Liver (tissue), 8 donors: ENCODE measurements at regions not wholly inside any gene's neighbourhood (a gene's known extent, or its start where the extent isn't known, plus 50 kb on each side); places are given as distances from the start of the nearest gene placed in this dataset.
"Not testable (repeated sequence)": the region's sequence is repeated elsewhere in the genome, so short reads cannot be mapped to it uniquely, and the experiment has no call there.

Source experiments
- DNase-seq: peaks from one replicate; pipeline ENCODE4 v3.0.0-alpha.2; 2017; ENCODE audit warnings: low spot score
- H3K27ac ChIP-seq, 2 donors: one replicate each; pipeline ENCODE4 v1.7.0; 2013; ENCODE audit warnings: inconsistent platforms in 2 of 2, low read length in 2 of 2, control low read depth in 1 of 2, low read depth in 1 of 2, mild to moderate bottlenecking in 1 of 2
- H3K27me3 ChIP-seq, 4 donors: one replicate each; pipeline versions ENCODE4 v1.6.1 to v1.7.0; 2013; ENCODE audit warnings: low read length in 3 of 4, inconsistent platforms in 1 of 4, mild to moderate bottlenecking in 1 of 4, moderate library complexity in 1 of 4; ENCODE audit not compliant: control insufficient read depth in 4 of 4, insufficient read depth in 4 of 4
- H3K36me3 ChIP-seq, 4 donors: one replicate each; pipeline versions ENCODE4 v1.6.1 to v1.7.0; 2013; ENCODE audit warnings: low read length in 3 of 4, mild to moderate bottlenecking in 3 of 4, low read depth in 1 of 4, moderate library complexity in 1 of 4; ENCODE audit not compliant: control insufficient read depth in 4 of 4, insufficient read depth in 3 of 4
- H3K4me1 ChIP-seq, 4 donors: one replicate each; pipeline versions ENCODE4 v1.6.1 to v1.7.0; 2013; ENCODE audit warnings: low read length in 3 of 4, mild to moderate bottlenecking in 3 of 4, moderate library complexity in 1 of 4; ENCODE audit not compliant: control insufficient read depth in 4 of 4, insufficient read depth in 4 of 4
- H3K4me3 ChIP-seq, 3 donors: one replicate each; pipeline versions ENCODE4 v1.6.1 to v1.7.0; 2013; ENCODE audit warnings: low read length in 3 of 3, control low read depth in 1 of 3, low read depth in 1 of 3, mild to moderate bottlenecking in 1 of 3
- H3K9ac ChIP-seq, 2 donors: one replicate each; pipeline ENCODE4 v1.7.0; 2013; ENCODE audit warnings: low read length in 2 of 2, mild to moderate bottlenecking in 2 of 2, moderate library complexity in 2 of 2, control low read depth in 1 of 2, low read depth in 1 of 2
- H3K9me3 ChIP-seq, 4 donors: one replicate each; pipeline versions ENCODE4 v1.6.1 to v1.7.0; 2013; ENCODE audit warnings: low read length in 3 of 4; ENCODE audit not compliant: control insufficient read depth in 4 of 4
- ATF3 ChIP-seq: IDR thresholded peaks from 2 replicates; pipeline ENCODE4 v1.6.1; 2016; ENCODE audit warnings: antibody characterized with exemption
- CTCF ChIP-seq: fragments of 150-350 bp; IDR thresholded peaks from 2 replicates; pipeline ENCODE4 v1.5.1; 2017; ENCODE audit warnings: improper control_type of control experiment, low read depth, low read length; ENCODE audit not compliant: missing input control
- EGR1 ChIP-seq, 2 donors: IDR thresholded peaks; 2 replicates each; pipeline ENCODE4 v1.6.1; 2016 to 2018; ENCODE audit warnings: antibody characterized with exemption in 2 of 2, low read depth in 2 of 2
- FOXA1 ChIP-seq: IDR thresholded peaks from 2 replicates; pipeline ENCODE4 v1.6.1; 2016; ENCODE audit warnings: antibody characterized with exemption
- FOXA2 ChIP-seq: IDR thresholded peaks from 2 replicates; pipeline ENCODE4 v1.6.1; 2016; ENCODE audit warnings: antibody characterized with exemption
- GABPA ChIP-seq, 2 donors: IDR thresholded peaks in 1 of 2; conservative IDR thresholded peaks in 1 of 2; 2 replicates each; pipeline ENCODE4 v1.6.1; 2016; ENCODE audit warnings: antibody characterized with exemption in 2 of 2, mild to moderate bottlenecking in 1 of 2, moderate library complexity in 1 of 2
- HNF4A ChIP-seq, 2 donors: conservative IDR thresholded peaks; 2 replicates each; pipeline ENCODE4 v1.6.1; 2016; ENCODE audit warnings: antibody characterized with exemption in 2 of 2, mild to moderate bottlenecking in 2 of 2
- HNF4G ChIP-seq: IDR thresholded peaks from 2 replicates; pipeline ENCODE4 v1.6.1; 2016; ENCODE audit warnings: antibody characterized with exemption
- JUND ChIP-seq, 2 donors: IDR thresholded peaks; 2 replicates each; pipeline ENCODE4 v1.6.1; 2016; ENCODE audit warnings: antibody characterized with exemption in 2 of 2
- NR2F2 ChIP-seq: IDR thresholded peaks from 2 replicates; pipeline ENCODE4 v1.6.1; 2016; ENCODE audit warnings: antibody characterized with exemption
- RAD21 ChIP-seq, 2 donors: IDR thresholded peaks; 2 replicates each; pipeline ENCODE4 v1.6.1; 2016; ENCODE audit warnings: antibody characterized with exemption in 2 of 2, mild to moderate bottlenecking in 2 of 2
- REST ChIP-seq: IDR thresholded peaks from 2 replicates; pipeline ENCODE4 v1.6.1; 2016; ENCODE audit warnings: antibody characterized with exemption, mild to moderate bottlenecking
- RXRA ChIP-seq, 2 donors: IDR thresholded peaks; 2 replicates each; pipeline ENCODE4 v1.6.1; 2017 to 2018; ENCODE audit warnings: antibody characterized with exemption in 2 of 2, mild to moderate bottlenecking in 1 of 2
- SP1 ChIP-seq: IDR thresholded peaks from 2 replicates; pipeline ENCODE4 v1.6.1; 2018; ENCODE audit warnings: antibody characterized with exemption, mild to moderate bottlenecking
- YY1 ChIP-seq: IDR thresholded peaks from 2 replicates; pipeline ENCODE4 v1.6.1; 2016; ENCODE audit warnings: antibody characterized with exemption, mild to moderate bottlenecking
- WGBS: extraction: QIAGEN DNeasy Blood & Tissue Kit; methylation state at CpG from one replicate; pipeline ENCODE4 v1.1.7; 2013; 5-methylcytosine and 5-hydroxymethylcytosine counted together
- donor health status: healthy.
- donor health status: healthy.
- donor health status: healthy.
- donor health status: healthy.
- donor health status: healthy.

- TF ChIP-seq CTCF (no peak), SP1 (no peak), HNF4A (conservative IDR thresholded peaks at IDR 0.05) (no peak), ATF3 (no peak), NR2F2 (no peak), RAD21 (IDR thresholded peaks at IDR 0.05) (no peak), JUND (IDR thresholded peaks at IDR 0.05) (no peak)
Measured at GRCh38 chrY:13881096-13881495, 105.2 kb downstream of the VCY start (continued).

GRCh38 chrY:13882829-13883228 lies 103.4 kb downstream of the VCY start:
- no peaks in the 10 kb centered on the region for H3K36me3 ChIP-seq
- WGBS: 45% methylated on average over 5 of the region's 5 CpGs
- no peaks in the 10 kb centered on the region for H3K9me3 ChIP-seq
- H3K4me3 ChIP-seq: no peak overlapping the region
- H3K27ac ChIP-seq: no peak overlapping the region
- no peak overlapping the region for H3K9ac ChIP-seq
- H3K4me1 ChIP-seq: no peaks in the 10 kb centered on the region
- DNase-seq: no peak
- no peaks in the 10 kb centered on the region for H3K27me3 ChIP-seq
- TF ChIP-seq CTCF (no peak), RXRA (IDR thresholded peaks at IDR 0.05) (no peak), SP1 (no peak), FOXA1 (no peak), GABPA (IDR thresholded peaks at IDR 0.05 in 1 of 2, conservative IDR thresholded peaks at IDR 0.05 in 1 of 2) (no peak), NR2F2 (no peak), HNF4A (conservative IDR thresholded peaks at IDR 0.05) (no peak), YY1 (no peak), ATF3 (no peak), REST (no peak), EGR1 (IDR thresholded peaks at IDR 0.05; ENCODE audit: low read depth in 2 of 2) (no peak), FOXA2 (no peak), RAD21 (IDR thresholded peaks at IDR 0.05) (no peak), HNF4G (no peak)

GRCh38 chrY:13894028-13894427 lies 92.2 kb downstream of the VCY start:
- WGBS: 73% methylated on average over 2 of the region's 2 CpGs
- H3K9me3 ChIP-seq, H3K4me3 ChIP-seq, H3K36me3 ChIP-seq, H3K9ac ChIP-seq, H3K27me3 ChIP-seq, DNase-seq, H3K27ac ChIP-seq, H3K4me1 ChIP-seq: not testable (repeated sequence)
